ENCODE measurements at regions not wholly inside any gene's neighbourhood (a gene's known extent, or its start where the extent isn't known, plus 50 kb on each side); places are given as distances from the start of the nearest gene placed in this dataset.

DNA sequence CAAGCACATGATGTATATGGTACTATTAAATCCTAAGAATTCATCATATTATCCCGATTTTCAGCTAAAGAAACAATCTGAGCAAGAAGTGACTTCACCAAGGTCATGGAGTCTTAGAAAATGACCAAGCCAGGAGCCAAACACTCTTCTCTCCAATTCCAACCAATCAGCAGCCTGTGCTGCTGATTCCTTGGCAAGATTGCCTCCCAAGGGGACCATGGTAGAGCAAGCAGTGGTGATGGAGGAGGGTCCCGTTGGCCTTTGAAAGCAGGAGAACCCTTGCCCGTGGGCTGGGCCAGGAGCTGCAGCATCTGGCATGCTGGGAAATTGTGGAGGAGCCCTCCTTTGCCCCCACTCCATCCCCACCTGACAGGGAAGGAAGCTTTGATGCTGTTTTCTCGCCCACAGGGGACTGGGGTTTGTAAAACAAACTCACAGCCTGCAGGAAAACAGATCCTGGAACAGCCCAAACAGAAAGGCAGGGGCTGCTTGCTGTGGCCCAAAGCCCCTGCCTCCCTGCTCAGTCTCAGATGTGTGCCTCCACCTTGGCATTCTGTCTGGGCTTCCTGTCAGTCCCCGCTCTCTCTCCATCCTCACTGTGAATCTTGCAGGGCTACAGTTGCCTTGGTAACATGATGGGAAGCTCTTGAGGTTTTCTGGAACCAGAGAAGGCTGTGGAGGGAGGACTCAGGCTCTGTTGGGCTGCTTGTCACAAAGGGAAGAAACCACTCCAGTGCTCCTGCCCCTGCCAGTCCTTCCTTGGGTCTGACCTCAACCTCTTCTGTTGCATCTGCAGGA lies 70.8 kb upstream of the HSPA9 start:
- in situ Hi-C loops (cut with HindIII; ENCODE audit: low pct_unique_long_range_greater_than_20kb, low sequenced_read_pairs): no loop called here
- no peak for ATAC-seq
- POLR2A ChIA-PET: no interaction called here
- Histone ChIP-seq H3K27ac (ENCODE audit: low read length) (no peak overlapping the region), H3K27me3 (ENCODE audit: control insufficient read depth, insufficient read depth, low read length) (peaks cover 2% of the 10 kb centered on the region; the same call in 1 of the 2 replicates), H3K9me3 (ENCODE audit: control insufficient read depth, insufficient read depth, low read depth, low read length) (no peaks in the 10 kb centered on the region), H3K36me3 (ENCODE audit: control insufficient read depth, insufficient read depth, low read length) (no peaks in the 10 kb centered on the region), H3K4me3 (ENCODE audit: low read depth in 2 of 2, low read length in 2 of 2) (no peak overlapping the region), H3K4me1 (ENCODE audit: control insufficient read depth, insufficient read depth, low read length) (no peaks in the 10 kb centered on the region)
- intact Hi-C loops (cut with micrococcal nuclease; ENCODE audit: unreplicated experiment): loop anchor here (10.0 kb wide), 2 partner anchors 99 to 619 kb away; no protein-coding TSS in a partner anchor
- TF ChIP-seq REST (IDR thresholded peaks at IDR 0.05; ENCODE audit: insufficient read depth in 1 of 2, low read depth in 2 of 2, low read length in 1 of 2) (no peak), POLR2AphosphoS5 (IDR thresholded peaks at IDR 0.05; ENCODE audit: low read depth, low read length) (no peak), CTCF (IDR thresholded peaks at IDR 0.05) (no peak), TCF7L2 (IDR thresholded peaks at IDR 0.05; ENCODE audit: low read depth, low read length) (no peak)
- CTCF ChIA-PET: no interaction called here
- no TSS peak for BruUV-seq (replicated peaks)
- no peak for DNase-seq (ENCODE audit: low read depth, low spot score)

GRCh38 chr5:138643040-138643791 lies 68.0 kb upstream of the HSPA9 start:
- no peak for DNase-seq (ENCODE audit: low read depth, low spot score)
- H3K27me3 ChIP-seq (ENCODE audit: control insufficient read depth, insufficient read depth, low read length): peaks cover 2% of the 10 kb centered on the region; the same call in 1 of the 2 replicates
- H3K9me3 ChIP-seq (ENCODE audit: control insufficient read depth, insufficient read depth, low read depth, low read length): no peaks in the 10 kb centered on the region
- ChIA-PET POLR2A (no interaction called here), CTCF (interaction anchor here (0.6 kb wide), 1 partner anchor 70 kb away, joined by 3 read pairs; no protein-coding TSS in a partner anchor)
- in situ Hi-C loops (cut with HindIII; ENCODE audit: low pct_unique_long_range_greater_than_20kb, low sequenced_read_pairs): no loop called here
- no peaks in the 10 kb centered on the region for H3K36me3 ChIP-seq (ENCODE audit: control insufficient read depth, insufficient read depth, low read length)
- H3K27ac ChIP-seq (ENCODE audit: low read length): no peak overlapping the region
- H3K4me1 ChIP-seq (ENCODE audit: control insufficient read depth, insufficient read depth, low read length): no peaks in the 10 kb centered on the region
- ATAC-seq: no peak
- no peak overlapping the region for H3K4me3 ChIP-seq (ENCODE audit: low read depth in 2 of 2, low read length in 2 of 2)
- BruUV-seq (replicated peaks): no TSS peak
- intact Hi-C loops (cut with micrococcal nuclease; ENCODE audit: unreplicated experiment): loop anchor here (10.0 kb wide), 2 partner anchors 102 to 622 kb away; no protein-coding TSS in a partner anchor
- TF ChIP-seq TCF7L2 (IDR thresholded peaks at IDR 0.05; ENCODE audit: low read depth, low read length): no peak
- no peak for TF ChIP-seq POLR2AphosphoS5 (IDR thresholded peaks at IDR 0.05; ENCODE audit: low read depth, low read length)
- TF ChIP-seq SIN3A (IDR thresholded peaks at IDR 0.05; ENCODE audit: borderline replicate concordance, insufficient read depth, low read depth, low read length): no peak
- no peak for TF ChIP-seq REST (IDR thresholded peaks at IDR 0.05; ENCODE audit: insufficient read depth in 1 of 2, low read depth in 2 of 2, low read length in 1 of 2)
- no peak for TF ChIP-seq CTCF (IDR thresholded peaks at IDR 0.05)
